ENCODE measurements at regions not wholly inside any gene's neighbourhood (a gene's known extent, or its start where the extent isn't known, plus 50 kb on each side); places are given as distances from the start of the nearest gene placed in this dataset.

DNA sequence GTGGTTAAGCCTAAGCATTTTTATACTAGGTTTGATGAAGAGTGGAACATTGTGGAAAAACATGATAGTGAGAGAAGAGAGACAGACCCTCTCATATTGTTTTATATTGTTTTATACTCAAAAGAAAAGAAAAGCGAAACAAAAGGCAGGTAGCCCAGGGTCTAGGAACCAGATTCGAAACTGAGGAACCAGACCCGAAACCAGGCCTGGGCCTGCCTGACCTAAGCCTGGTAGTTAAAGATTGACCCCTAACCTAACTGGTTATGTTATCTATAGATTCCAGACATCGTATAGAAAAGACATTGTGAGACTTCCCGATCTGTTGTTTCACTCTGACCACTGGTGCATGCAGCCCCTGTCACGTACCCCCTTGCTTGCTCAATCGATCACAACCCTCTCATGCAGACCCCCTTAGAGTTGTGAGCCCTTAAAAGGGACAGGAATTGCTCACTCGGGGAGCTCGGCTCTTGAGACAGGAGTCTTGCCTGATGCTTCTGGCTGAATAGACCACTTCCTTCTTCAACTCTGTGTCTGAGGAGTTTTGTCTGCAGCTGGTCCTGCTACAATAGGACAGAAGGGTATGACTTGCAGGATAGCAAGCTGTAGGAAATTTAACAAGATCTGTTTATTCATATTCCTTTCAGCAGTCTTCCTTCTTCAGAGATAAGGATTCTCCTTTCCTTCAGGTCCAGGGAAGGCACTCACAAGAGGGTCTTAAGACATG, 147.1 kb upstream of the PLEKHA5 start:
- FAIRE-seq (no peak), DNase-seq (ENCODE audit: insufficient read length, low spot score) (no peak)
- TF ChIP-seq POLR2A (IDR thresholded peaks at IDR 0.05; ENCODE audit: low read depth, low read length) = no peak

DNA sequence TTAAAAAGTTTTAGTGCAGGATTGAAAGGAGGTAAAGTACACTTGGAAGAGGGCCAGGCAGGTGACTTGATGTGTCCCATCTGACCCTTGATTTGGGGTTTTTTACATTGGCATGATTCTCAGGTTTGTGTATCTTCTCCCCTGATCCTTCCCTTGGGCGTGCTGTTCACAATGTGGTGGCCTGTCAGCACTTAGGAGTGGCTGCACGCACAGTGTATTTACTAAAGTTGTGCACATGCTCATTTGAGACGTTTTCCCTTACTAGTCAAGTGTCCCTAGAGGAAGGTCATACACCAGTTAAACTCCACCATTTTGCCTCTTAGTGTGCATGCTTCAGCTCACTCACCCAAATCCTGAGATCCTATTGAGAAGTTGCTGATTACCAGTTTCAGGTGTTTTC, 145.7 kb upstream of the PLEKHA5 start:
- FAIRE-seq (no peak), DNase-seq (ENCODE audit: insufficient read length, low spot score) (no peak)
- no peak for TF ChIP-seq POLR2A (IDR thresholded peaks at IDR 0.05; ENCODE audit: low read depth, low read length)

DNA sequence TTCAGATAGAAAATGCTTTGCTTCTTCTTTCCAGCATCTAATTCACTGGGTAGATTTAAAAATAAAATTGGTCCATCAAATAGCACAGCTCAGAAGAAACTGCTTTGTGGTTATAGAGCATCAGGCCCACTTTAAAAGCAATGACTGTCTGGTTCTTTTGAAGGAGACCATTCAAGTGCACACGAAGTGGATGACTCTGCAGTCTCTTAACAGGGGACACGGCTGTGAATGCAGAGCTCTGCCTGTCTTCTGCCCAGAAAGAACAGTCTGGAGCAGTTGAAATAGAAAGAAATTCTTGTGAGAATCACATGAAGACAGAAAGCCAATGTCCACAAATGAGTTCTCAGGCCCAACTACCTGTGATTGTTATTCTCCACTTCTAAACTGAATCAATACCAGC, 138.7 kb upstream of the PLEKHA5 start:
- no peak for TF ChIP-seq POLR2A (IDR thresholded peaks at IDR 0.05; ENCODE audit: low read depth, low read length)
- DNase-seq (ENCODE audit: insufficient read length, low spot score) (no peak), FAIRE-seq (no peak)

DNA sequence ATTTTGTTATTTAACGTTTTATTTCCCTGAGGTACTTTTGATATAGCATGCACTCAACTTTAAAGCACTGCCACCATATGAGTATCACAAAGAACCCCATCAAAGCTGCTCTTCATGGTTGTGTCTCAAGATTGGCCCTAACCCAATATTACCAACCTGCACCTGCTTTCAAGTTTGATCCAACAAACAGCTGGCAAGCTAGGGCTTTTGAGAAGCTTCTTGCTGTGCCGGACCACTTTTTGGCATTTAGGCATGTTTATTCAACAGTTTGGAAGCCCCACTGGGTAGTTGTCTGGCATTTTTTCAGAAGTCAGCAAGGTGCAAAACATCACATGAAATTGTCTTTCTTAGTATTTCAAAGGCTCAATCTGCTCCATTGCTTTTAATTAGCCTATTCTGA, 137.2 kb upstream of the PLEKHA5 start:
- DNase-seq (ENCODE audit: insufficient read length, low spot score) = no peak
- FAIRE-seq = no peak
- no peak for TF ChIP-seq POLR2A (IDR thresholded peaks at IDR 0.05; ENCODE audit: low read depth, low read length)

DNA sequence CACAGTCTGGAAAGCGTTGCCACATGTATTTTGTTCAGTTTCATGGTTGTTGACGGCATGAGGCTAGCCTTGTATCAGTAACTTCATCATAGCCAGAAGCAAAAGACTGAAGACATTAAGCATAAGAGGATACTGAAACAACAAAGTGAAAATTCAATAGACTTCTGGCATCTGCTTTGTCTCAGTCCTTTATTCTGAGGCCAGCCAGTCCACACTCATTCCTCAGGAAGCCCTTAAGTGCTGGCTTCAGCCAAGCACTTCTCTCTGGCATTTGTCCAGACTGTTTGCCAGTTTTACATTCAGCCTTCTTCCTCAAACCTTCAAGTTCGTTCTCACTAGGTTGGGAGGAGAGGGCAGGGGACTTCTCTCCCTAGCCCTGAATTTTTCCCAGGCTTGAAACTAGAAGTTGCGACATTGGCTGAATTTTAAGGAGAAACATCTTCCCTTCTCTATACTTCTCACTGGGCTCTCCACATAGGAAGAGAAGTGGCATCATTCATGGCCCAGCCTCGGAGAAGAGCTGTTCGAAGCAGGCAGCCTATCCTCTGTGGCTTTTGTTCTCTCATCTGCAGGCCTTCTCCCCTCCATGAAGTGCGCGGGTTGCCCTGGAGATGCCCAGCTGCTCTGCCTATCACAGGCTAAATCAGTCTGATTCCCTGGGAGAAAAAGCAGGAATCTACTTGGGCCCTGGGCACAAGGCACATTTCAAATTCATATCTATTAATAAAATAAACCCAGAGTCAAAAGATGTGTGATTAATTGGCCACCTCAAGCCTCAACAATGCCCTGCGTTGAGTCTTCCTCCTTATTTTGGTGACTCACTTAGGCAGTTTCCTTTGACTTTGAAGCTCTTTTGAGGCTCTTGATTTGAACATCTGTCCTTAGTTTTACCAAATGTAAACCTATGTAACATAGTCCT, 130.9 kb upstream of the PLEKHA5 start:
- FAIRE-seq = peak; percentile 78
- TF ChIP-seq POLR2A (IDR thresholded peaks at IDR 0.05; ENCODE audit: low read depth, low read length) = no peak
- DNase-seq (ENCODE audit: insufficient read length, low spot score) = peak; percentile 28

DNA sequence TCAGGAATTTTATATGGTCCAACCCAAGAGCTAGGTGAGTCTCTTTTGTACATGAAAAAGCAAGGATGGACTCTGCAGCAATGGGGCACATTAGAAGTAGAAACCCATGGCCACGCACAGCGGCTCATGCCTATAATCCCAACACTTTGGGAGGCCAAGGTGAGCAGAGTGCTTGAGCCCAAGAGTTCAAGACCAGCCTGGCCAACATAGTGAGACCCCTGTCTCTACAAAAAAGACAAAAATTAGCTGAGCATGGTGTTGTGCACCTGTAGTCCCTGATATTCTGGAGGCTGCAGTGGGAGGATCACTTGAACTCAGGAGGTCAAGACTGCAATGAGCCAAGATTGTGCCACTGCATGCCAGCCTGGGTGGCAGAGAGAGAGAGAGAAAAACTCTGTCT, 128.7 kb upstream of the PLEKHA5 start:
- no peak for TF ChIP-seq POLR2A (IDR thresholded peaks at IDR 0.05; ENCODE audit: low read depth, low read length)
- no peak for DNase-seq (ENCODE audit: insufficient read length, low spot score)
- FAIRE-seq = no peak

DNA sequence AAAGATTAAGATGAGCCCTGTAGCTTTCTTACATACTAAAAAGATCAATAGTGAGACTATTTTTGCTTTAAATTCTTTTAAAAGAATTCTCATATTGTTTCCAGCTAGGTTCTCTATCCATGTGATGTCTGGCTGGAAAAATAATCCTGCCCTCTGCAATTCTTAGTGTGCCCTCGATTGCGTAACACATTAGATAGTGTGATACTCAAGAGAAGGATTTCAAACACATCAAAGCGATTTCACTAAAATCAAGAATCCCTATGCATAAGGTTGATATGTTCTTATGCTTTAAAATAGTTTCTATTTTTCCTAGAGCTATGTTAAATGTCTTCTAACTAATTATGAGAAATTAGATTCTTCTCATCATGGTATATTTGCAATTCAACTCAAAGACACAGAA, 127.3 kb upstream of the PLEKHA5 start:
- FAIRE-seq = no peak

DNA sequence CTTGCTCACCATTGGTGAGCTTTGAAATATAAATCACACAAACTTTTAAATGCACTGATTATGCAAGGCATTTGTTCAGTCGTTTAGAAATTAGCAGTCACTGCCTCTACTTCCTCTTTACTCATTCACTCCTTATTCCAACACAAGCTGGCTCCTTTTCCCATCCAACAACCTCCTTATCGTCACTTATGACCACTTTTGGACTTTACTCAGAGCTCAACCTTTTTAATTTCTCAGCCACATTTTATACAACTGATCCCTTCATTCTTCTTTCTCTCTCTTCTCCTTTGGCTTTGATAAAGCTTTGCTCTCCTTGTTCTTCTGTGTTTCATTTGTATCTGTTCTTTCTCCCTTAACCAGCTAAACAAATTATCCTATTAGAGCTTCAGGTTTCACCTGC, 126.4 kb upstream of the PLEKHA5 start:
- no peak for FAIRE-seq
- DNase-seq (ENCODE audit: insufficient read length, low spot score) = no peak
- TF ChIP-seq POLR2A (IDR thresholded peaks at IDR 0.05; ENCODE audit: low read depth, low read length) = no peak

More for the DNA sequence above, 127.3 kb upstream of the PLEKHA5 start:
- DNase-seq (ENCODE audit: insufficient read length, low spot score) = no peak
- TF ChIP-seq POLR2A (IDR thresholded peaks at IDR 0.05; ENCODE audit: low read depth, low read length) = no peak

DNA sequence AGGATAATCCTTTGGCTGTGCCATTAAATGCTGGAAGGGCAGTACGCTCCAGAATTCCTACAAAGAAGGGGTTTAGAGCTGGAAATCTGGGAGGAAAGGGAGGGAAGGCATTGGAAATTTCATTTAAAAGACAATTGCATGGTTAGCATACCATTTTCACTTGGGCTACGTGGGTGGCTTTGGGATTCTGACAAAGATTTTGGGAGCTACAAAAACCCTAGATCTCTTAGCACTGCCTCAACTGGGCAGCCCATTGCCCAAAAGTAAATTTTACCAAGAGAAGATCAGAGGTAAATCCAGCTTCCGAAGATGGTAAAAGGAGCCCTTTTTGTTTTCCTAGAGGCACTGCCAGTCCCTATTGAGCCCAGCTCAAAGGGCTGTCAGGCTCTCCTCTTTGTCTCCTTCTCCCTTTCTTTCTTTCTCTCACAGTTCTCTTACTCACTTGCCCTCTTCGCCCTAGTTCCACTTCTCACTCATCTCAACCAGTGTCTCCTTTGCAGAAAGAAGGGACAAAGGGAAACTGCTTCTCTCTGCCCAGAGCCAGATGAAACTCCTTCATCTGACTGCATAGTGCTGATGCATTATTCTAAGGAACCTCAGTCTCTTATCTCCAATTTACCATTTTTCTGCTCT, 125.4 kb upstream of the PLEKHA5 start:
- FAIRE-seq (no peak), DNase-seq (ENCODE audit: insufficient read length, low spot score) (no peak)
- no peak for TF ChIP-seq POLR2A (IDR thresholded peaks at IDR 0.05; ENCODE audit: low read depth, low read length)

DNA sequence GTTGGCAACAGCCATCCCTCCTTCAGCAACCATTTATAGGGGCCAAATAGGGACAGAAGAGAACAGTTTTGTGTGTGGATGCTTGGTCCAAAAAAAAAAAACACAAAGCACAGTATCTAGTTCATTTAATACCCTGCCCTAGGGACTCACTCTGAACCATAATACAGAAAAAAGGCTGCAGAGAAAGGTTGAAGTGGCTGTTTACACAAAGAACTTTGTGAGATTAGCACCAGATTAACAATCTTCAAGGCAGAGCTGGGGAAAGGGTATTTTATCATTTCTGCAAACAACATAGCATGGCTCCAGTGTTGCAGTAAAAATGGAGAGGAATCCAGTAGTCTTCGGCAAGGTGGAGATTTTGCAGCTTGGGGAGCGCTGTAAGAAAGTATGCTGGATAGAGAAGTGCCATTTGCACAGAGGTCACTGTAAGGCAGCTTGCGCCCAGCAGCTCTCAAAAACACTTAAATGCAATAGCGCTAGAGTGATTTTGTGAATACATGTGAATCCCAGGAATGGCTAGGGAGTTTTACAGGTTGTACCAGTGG, 124.2 kb upstream of the PLEKHA5 start:
- no peak for DNase-seq (ENCODE audit: insufficient read length, low spot score)
- FAIRE-seq = peak; percentile 11
- no peak for TF ChIP-seq POLR2A (IDR thresholded peaks at IDR 0.05; ENCODE audit: low read depth, low read length)

DNA sequence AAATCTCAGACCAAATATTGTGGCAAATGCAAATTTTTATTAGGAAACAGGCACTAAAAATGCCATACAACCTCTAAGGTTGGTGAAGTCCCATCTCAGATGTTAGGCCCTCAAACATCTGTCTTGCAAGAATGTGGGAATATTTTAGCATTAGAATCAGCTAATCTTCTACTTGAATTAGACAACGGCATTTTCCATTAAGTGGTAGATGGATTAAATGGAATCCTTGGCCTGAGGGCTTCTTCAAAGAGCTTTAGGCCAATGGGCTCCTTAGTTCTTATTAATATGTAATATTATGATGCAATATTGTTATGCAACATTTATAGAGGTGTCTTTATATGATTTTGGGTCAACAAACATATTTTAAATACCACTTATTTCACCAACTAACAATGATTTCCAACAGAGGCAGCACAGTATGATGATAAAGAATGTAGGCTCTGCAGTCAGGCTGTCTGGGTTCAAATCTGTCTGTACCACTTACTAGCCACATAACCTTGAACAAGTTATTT, 122.9 kb upstream of the PLEKHA5 start:
- FAIRE-seq = no peak
- DNase-seq (ENCODE audit: insufficient read length, low spot score) = no peak
- TF ChIP-seq POLR2A (IDR thresholded peaks at IDR 0.05; ENCODE audit: low read depth, low read length) = no peak

DNA sequence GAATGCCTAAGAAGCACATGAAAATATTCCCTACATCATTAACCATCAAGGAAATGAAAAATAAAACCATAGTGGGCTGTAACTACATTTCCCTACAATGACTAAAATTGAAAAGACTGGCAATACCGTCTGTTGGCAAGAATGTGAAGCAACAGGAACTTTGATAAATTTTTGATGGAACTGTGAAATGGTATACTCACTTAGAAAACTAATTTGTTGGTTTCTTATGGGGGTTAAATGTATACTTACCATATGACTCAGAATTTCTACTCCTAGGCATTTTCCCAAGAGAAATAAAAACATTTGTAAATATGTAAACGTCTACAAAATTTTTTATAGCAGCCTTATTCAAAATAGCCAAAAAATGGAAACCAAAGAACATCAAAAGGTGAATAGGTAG, 121.4 kb upstream of the PLEKHA5 start:
- TF ChIP-seq POLR2A (IDR thresholded peaks at IDR 0.05; ENCODE audit: low read depth, low read length) = no peak
- FAIRE-seq = peak; percentile 15
- no peak for DNase-seq (ENCODE audit: insufficient read length, low spot score)

DNA sequence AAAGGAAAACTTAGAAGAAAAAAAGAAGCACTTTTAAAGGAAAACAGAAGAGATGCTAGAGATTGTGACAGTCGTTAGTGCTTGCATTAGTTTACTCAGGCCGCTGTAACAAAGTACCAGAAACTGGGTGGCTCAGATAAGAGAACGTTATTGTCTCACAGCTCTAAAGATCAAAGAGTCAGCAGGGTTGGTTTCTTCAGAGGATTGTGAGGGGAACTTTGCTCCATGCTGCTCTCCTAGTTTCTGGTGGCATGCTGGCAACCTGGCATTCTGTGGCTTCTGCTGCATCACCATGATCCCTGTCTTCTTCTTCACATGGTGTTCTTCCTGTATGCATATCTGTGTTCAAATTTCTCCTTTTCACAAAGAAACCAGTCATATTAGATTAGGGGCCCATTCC, 119.4 kb upstream of the PLEKHA5 start:
- no peak for DNase-seq (ENCODE audit: insufficient read length, low spot score)
- FAIRE-seq = no peak
- TF ChIP-seq POLR2A (IDR thresholded peaks at IDR 0.05; ENCODE audit: low read depth, low read length) = no peak

DNA sequence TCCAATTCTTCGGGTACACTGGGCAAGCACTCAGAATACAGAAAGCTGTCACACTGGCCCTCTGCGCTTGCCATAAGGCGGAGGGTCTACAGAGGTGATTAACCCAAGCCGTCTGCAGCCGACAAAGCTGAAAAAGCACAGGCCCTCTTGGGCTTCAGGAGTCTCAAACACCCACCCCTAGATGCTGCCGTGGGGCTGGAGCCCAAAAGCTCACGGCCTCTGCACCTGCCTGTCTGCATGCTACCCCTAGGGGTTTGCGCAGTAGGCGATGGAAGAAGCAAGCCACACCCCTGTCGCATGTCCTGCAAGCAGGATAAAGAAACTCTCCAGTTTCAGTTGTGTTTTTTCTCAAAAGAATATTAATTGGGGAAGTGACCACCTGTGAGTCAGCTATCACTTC, 118.8 kb upstream of the PLEKHA5 start:
- FAIRE-seq (no peak), DNase-seq (ENCODE audit: insufficient read length, low spot score) (no peak)

More for the DNA sequence above, 118.8 kb upstream of the PLEKHA5 start:
- TF ChIP-seq POLR2A (IDR thresholded peaks at IDR 0.05; ENCODE audit: low read depth, low read length) = no peak

All from H54 (cell line).